ENCODE measurements at regions not wholly inside any gene's neighbourhood (a gene's known extent, or its start where the extent isn't known, plus 50 kb on each side); places are given as distances from the start of the nearest gene placed in this dataset.

DNA sequence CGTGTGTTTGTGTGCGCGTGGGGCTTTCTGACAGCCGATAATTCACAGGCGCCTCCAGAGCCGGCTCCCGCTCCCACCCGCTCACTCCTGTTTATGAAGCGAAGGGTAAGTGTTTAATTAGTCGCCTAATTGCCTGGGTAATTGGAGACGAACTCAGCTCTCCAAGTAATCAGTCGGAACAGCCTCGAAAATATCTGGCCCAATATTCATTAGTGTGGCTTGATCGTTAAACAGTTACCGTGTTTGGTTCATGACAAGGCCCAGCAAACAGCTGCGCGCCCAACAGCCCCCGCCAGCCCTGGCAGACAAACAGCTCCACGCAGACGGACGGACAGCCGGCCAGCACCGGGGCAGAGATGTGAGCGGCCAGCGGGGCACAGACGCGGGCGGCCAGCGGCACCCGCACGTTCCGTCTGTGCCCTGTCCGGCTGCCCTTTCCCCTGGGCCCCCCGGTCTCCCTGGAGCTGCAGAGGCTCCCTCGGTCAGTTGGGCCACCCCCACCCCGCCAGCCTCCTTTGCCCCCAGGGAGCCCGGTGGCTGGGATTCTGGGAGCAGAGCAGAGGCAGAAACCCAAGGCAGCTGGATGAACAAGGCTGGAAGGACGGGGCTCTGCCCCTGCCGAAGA lies 98.2 kb downstream of the UNCX start:
- no peak for TF ChIP-seq EZH2 (IDR thresholded peaks at IDR 0.05; ENCODE audit: low read depth)
- TF ChIP-seq, protein P1, sequence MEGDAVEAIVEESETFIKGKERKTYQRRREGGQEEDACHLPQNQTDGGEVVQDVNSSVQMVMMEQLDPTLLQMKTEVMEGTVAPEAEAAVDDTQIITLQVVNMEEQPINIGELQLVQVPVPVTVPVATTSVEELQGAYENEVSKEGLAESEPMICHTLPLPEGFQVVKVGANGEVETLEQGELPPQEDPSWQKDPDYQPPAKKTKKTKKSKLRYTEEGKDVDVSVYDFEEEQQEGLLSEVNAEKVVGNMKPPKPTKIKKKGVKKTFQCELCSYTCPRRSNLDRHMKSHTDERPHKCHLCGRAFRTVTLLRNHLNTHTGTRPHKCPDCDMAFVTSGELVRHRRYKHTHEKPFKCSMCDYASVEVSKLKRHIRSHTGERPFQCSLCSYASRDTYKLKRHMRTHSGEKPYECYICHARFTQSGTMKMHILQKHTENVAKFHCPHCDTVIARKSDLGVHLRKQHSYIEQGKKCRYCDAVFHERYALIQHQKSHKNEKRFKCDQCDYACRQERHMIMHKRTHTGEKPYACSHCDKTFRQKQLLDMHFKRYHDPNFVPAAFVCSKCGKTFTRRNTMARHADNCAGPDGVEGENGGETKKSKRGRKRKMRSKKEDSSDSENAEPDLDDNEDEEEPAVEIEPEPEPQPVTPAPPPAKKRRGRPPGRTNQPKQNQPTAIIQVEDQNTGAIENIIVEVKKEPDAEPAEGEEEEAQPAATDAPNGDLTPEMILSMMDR (conservative IDR thresholded peaks at IDR 0.05): no peak
- peaks cover 90% of the 10 kb centered on the region for H3K27me3 ChIP-seq (ENCODE audit: insufficient read depth, low read depth)
- H3K4me3 ChIP-seq: no peak overlapping the region
- no peaks in the 10 kb centered on the region for H3K9me2 ChIP-seq (ENCODE audit: insufficient read depth)
- no peaks in the 10 kb centered on the region for H3K79me2 ChIP-seq (ENCODE audit: low read depth)
- POLR2A ChIA-PET (ENCODE audit: unreplicated experiment): no interaction called here
- H3K4me1 ChIP-seq (replicated peaks; ENCODE audit: insufficient read depth): no peaks in the 10 kb centered on the region
- H4K20me1 ChIP-seq (ENCODE audit: insufficient read depth): no peaks in the 10 kb centered on the region; the same call in 1 of the 2 replicates
- no peaks in the 10 kb centered on the region for H3K36me3 ChIP-seq (ENCODE audit: low read depth)
- no peak overlapping the region for H3K4me2 ChIP-seq
- no peak overlapping the region for H2AFZ ChIP-seq
- DNase-seq: no peak
- no peak overlapping the region for H3K27ac ChIP-seq
- 0 out of 2 replicates have a peak, but pooled peaks cover 4% of the 10 kb centered on the region for H3K9me3 ChIP-seq (ENCODE audit: insufficient read depth, low read depth)
- BruUV-seq (replicated peaks): no TSS peak
- 0 out of 2 replicates have a peak, but pooled peaks cover 4% of the 10 kb centered on the region for H3F3A ChIP-seq (ENCODE audit: insufficient read depth, low read depth)
- CTCF ChIA-PET: no interaction called here
- intact Hi-C loops (cut with micrococcal nuclease; ENCODE audit: unreplicated experiment): no loop called here

DNA sequence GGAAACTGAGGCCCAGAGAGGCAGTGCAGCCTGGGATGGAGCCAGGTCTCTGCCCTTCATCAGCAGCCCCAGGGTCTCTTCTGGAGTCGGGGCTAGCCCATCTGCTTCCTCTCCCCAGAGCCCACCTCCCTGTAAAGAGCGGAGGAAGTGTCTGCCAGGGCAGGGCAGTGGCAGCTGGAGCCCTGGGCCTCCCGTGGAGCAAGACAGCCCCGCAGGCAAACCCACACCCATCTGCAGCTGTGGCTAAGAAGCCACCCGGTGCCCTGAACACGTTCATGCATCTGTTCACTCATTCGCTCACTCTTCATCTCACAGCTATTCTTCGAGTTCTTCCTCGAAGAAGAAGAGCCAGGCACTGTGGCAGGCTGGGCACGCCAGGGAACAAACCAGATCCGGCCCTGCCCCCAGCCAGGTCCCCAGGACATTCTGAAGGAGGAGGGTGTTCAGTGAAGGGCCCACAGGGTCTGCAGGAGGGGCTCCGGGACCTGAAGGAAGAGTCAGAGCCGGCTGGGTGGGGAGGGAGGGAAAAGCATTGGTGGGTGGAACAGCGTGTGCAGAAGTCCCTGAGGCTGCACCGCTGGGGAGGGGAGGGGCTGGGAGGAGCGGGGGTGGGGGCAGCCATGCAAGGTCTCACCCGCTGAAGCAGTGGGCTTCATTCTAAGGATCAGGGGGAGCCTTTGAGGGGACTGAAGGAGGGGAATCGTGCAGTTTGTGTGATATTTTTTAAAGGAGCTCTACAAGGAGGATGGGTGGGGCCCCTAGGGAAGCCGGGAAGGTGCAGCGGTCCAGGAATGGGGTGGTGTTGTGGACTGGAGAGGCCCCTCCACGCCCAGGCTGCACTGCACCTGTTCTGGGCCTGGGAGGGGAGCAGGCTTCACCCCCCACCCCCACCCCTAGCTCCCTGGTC lies 99.1 kb downstream of the UNCX start:
- Histone ChIP-seq H3K27ac (no peak overlapping the region), H3K79me2 (ENCODE audit: low read depth) (no peaks in the 10 kb centered on the region), H3K4me2 (no peak overlapping the region), H3K4me1 (replicated peaks; ENCODE audit: insufficient read depth) (no peaks in the 10 kb centered on the region), H3K27me3 (ENCODE audit: insufficient read depth, low read depth) (peaks cover 90% of the 10 kb centered on the region), H2AFZ (no peak overlapping the region), H3K9me3 (ENCODE audit: insufficient read depth, low read depth) (0 out of 2 replicates have a peak, but pooled peaks cover 7% of the 10 kb centered on the region), H4K20me1 (ENCODE audit: insufficient read depth) (no peaks in the 10 kb centered on the region; the same call in 1 of the 2 replicates), H3K4me3 (no peak overlapping the region), H3F3A (ENCODE audit: insufficient read depth, low read depth) (0 out of 2 replicates have a peak, but pooled peaks cover 4% of the 10 kb centered on the region), H3K36me3 (ENCODE audit: low read depth) (no peaks in the 10 kb centered on the region), H3K9me2 (ENCODE audit: insufficient read depth) (no peaks in the 10 kb centered on the region)
- no TSS peak for BruUV-seq (replicated peaks)
- no peak for TF ChIP-seq EZH2 (IDR thresholded peaks at IDR 0.05; ENCODE audit: low read depth)
- TF ChIP-seq, protein P1 (conservative IDR thresholded peaks at IDR 0.05): no peak
- POLR2A ChIA-PET (ENCODE audit: unreplicated experiment): no interaction called here
- no peak for DNase-seq
- CTCF ChIA-PET: no interaction called here
- intact Hi-C loops (cut with micrococcal nuclease; ENCODE audit: unreplicated experiment): no loop called here

DNA sequence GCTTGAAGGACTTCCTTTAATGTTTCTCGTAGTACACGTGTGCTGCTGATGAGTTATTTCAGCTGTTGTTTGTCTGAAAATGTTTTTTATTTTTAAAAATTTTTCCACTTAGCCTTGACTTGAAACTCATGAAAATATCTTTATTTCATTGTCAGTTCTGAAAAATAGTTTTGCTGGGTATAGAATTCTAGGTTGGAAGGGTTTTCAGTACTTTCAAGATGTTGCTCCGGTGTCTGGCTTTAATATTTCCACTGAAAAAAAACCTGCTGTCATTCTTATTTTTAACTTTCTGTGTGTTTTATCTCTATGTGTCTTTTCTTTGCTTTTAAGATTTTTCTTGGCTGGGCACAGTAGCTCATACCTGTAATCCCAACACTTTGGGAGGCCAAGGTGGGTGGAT lies 103.8 kb downstream of the UNCX start:
- intact Hi-C loops (cut with micrococcal nuclease; ENCODE audit: unreplicated experiment): no loop called here
- no peaks in the 10 kb centered on the region for H3F3A ChIP-seq (ENCODE audit: insufficient read depth, low read depth)
- H3K27me3 ChIP-seq (ENCODE audit: insufficient read depth, low read depth): peaks cover 86% of the 10 kb centered on the region
- H3K36me3 ChIP-seq (ENCODE audit: low read depth): no peaks in the 10 kb centered on the region
- H3K9me3 ChIP-seq (ENCODE audit: insufficient read depth, low read depth): 0 out of 2 replicates have a peak, but pooled peaks cover 3% of the 10 kb centered on the region
- H3K79me2 ChIP-seq (ENCODE audit: low read depth): no peaks in the 10 kb centered on the region
- peaks cover 5% of the 10 kb centered on the region; the same call in 1 of the 2 replicates for H4K20me1 ChIP-seq (ENCODE audit: insufficient read depth)
- no peaks in the 10 kb centered on the region for H3K4me1 ChIP-seq (replicated peaks; ENCODE audit: insufficient read depth)
- BruUV-seq (replicated peaks): no TSS peak
- no peak overlapping the region for H3K27ac ChIP-seq
- no peak for TF ChIP-seq EZH2 (IDR thresholded peaks at IDR 0.05; ENCODE audit: low read depth)
- TF ChIP-seq, protein P1 (conservative IDR thresholded peaks at IDR 0.05): no peak
- no peak overlapping the region for H3K4me3 ChIP-seq
- ChIA-PET POLR2A (ENCODE audit: unreplicated experiment) (no interaction called here), CTCF (no interaction called here)
- no peaks in the 10 kb centered on the region for H3K9me2 ChIP-seq (ENCODE audit: insufficient read depth)
- H2AFZ ChIP-seq: no peak overlapping the region
- DNase-seq: no peak
- no peak overlapping the region for H3K4me2 ChIP-seq

All from PC-9 (cell line).